ENCODE measurements at regions not wholly inside any gene's neighbourhood (a gene's known extent, or its start where the extent isn't known, plus 50 kb on each side); places are given as distances from the start of the nearest gene placed in this dataset.

DNA sequence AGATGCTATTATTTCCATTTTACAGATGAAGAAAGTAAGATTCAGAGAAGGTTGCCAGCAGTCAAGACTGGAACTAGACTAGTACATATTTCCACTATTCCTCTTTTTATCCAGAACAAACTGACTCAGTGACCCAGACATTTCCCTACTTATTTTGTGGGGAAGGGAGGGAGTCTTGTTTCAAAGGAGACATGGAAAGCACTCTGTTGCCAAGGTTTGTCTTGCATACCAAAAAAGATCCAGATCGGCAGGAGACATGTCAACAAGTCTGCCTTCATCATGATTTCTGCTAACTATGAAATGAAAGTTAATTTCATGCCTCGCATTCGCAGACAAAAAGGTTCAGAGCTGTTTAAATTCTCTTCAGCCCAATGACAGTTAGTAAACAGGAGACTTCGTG, 328.3 kb downstream of the DHX15 start:
- ChIA-PET CTCF (no interaction called here), POLR2A (no interaction called here)

DNA sequence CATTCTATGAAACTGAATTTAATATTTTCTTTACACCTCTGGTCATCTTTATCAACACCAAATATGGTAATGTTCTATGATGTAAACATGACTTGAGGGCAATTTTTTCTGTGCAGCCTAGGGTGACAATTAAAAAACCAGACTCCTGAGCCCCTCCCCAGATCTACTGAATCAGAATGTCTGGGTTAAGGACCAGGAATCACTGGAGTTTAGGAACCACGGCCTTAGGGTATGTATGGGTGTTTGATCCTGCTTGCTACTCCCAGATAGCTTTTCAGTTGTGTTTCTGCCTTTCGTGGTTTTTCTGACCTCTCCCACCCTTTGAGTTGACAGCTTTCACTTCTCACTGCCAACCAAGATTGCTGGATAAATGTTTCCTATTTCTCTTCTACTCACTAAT, 332.2 kb downstream of the DHX15 start:
- ChIA-PET CTCF (no interaction called here), POLR2A (no interaction called here)

DNA sequence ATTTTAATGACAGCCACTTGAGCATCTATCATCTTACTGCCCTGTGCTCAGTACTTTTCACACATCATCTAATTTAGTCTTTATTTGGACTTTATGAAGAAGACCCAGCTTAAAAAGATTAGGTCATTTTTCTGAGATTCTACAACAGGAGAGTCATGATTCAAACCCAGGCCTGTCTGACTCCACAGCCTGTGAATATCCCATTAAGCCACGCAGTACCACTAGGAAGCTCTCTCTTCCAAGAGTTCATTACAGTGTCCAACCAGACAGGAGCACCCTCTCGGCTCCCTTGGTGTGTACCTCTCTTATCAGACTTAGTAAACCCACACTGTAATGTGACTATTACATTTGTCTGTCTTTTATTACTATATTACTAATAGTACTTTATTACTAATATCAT, 332.8 kb downstream of the DHX15 start:
- POLR2A ChIA-PET = no interaction called here
- CTCF ChIA-PET = no interaction called here

DNA sequence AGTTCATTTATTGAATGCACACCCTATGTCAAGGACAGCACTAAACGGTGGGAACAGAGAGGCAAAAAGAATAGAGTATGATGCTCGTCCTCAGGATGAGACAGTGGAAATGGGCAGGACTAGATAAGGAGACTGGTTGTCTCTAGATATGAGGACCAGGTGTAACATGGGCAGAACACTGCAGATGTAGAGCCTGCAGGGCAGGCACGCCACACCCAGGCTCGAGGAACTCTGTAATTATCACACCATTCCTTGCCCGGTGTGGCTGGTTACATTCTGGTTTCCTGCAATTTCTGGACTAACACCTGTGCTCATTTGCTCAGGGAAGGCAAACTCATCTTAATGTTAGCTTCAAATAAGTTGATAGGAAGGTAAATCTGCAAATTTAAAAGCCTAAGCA, 334.4 kb downstream of the DHX15 start:
- ChIA-PET CTCF (no interaction called here), POLR2A (no interaction called here)

DNA sequence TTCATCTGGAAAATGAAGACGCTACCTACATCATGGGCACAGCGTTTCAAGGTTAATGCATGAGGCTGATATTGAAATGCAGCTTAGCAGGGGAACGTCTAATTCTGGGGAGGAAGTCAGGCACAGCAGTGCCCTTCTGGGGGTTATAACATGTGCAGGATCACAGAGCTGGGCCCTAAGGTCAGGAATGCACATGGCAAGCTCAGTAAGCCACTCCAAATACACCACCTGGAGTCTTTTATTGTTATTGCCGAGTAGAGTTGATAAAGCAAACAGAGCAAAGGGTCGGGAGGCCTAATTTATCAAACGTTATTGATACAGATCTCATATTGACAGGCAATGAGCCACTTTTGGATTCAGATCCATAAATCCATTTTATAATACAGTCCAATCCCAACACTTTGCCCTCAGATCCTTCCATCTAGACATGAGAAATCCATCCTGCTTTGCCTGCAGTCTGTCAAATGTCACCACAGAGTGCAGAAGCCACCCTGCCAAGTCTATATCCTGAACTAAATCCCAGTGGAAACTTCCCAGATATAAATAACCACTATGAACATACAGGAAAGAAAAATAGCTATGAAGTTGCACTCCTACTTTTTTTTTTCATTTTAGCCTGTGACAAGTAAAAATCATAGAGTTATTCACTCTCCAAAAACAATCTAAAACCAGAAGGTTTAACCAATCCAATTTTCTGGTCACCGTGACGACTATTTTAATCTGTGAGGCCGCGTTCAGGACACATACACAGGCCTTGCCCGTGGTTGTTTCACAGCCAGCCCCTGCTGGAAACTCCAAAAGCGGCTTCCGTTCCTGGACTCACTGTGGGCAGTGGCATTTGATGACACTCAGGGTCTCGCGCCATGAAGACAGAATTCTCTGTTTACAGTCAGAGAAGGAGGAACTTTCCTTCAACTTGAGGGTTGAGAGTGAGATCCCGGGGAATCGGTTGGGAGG, 335.4 kb downstream of the DHX15 start:
- CTCF ChIA-PET = no interaction called here
- POLR2A ChIA-PET = no interaction called here

DNA sequence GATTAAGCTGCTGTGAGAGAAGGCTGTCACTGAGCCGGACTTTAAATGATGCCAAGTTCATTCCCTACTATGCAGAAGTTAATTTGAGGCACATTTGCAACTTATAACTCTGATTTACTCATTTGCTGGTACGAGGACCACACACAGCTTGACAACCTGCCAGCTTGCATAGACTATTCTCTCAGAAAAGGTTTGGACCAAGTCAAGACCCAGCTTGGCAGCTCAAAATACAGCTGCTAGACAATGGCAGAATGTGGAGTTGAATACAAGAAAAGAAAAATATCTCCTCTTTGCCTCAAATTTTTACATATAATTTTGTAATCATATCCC, 338.9 kb downstream of the DHX15 start:
- ChIA-PET POLR2A (no interaction called here), CTCF (no interaction called here)

DNA sequence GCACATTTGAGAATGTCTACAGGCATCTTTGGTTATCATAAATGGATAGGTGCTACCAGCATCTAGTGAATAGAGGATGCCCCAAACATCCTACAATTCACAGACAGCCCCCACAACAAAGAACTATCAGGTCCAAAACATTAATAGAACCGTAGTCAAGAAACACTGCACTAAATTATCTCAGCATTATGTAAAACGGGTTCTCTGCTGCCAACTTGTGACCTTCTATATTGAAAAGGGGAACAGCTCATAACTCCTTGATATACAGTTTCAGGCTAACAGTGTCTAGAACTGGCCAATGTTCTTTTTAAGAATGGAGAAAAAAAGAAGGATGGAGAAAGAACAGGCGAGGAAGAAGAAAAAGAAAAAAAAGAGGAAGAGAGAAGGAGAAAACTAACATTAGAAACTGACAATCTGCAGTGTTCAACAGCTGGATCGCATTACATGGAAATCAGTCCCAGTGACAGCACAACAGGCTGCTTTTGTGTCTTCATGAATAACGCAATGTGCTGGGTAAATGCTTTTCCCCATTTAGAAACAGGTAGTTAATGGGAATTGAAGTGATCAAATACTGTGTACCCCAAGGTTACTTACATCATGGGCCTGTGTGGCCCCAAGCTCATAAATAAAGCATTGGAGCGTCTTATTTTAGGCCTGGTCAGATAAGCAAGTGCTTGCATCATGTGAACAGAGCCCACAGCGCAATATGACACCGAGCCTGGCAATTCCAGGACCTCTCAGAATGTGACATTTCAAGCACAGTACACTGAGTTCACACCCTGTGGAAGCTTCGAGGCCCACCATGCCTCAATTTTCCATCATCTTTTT, 339.5 kb downstream of the DHX15 start:
- ChIA-PET CTCF (no interaction called here), POLR2A (no interaction called here)

DNA sequence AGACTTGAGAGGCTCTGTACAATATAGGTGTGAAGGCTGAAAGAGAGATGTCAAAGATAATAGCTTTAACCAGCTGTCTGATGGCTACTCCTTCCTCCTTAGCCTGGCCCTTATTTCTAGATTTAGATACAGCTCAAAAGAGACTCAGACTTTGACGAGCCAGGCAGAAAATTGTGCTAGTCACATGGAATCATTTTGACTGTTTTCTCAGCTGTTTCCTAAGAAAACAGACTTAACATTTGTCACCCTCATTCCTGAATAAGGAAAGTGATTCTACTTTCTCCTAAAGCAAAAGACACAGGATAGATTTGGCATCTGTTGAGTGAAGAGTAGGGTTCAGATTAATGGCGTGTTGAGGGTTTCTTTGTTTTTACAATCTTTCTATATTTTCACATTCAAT, 340.7 kb downstream of the DHX15 start:
- ChIA-PET CTCF (no interaction called here), POLR2A (no interaction called here)

DNA sequence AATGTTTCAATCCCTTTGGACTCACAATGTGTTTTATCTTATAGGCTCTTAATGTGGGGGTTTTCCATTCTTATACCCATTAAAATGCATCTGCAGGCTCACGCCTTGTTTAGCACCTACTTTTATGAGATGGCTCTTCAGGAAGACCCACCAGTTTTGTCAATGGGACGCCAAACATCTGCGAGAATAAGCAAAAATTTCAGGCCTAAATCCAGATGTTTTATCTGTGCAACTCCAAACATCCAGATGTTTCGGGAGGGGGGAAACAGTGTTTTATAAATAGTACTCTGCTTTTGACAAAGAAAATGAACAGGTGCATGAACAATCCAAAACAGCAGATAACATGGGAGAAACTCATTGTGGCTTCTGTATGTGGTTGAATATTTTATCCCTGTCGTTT, 342.8 kb downstream of the DHX15 start:
- CTCF ChIA-PET = no interaction called here
- POLR2A ChIA-PET = no interaction called here

DNA sequence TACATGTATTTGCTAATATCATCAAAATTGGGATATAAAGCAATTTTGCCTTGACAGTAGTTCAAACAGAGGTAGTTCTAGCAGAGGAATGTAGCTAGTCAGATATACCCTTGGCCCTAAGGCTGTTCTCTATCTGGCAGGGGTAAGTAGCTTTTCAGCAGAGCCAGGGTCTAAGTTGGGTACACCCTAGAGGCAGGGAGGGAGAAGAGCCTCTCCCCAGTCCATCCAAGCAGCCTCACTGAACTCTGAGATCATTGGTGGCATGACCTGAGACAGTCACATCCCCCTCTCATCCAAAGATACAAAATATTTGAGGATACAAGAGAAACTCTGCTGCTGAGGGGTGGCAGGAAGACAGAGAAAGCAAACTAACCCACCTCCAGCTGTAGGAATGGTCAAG, 343.7 kb downstream of the DHX15 start:
- ChIA-PET CTCF (no interaction called here), POLR2A (no interaction called here)

DNA sequence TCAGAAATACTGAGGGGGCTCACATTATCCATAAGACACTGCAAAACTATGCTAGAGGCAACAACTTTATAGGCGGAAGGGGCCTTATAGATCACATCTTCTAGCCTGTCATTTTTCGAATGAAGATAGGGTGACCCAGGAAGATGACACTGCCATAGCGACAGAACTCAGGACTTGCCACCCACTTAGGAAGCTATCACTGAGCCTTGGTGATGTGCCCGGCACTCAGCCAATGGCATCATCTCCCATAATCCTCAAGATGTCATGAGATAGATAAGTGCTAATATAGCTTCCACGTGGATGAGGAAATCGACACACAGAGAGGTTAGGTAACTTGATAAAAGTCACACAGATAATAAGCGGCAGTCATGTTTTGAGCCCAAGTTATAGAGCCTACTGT, 346.6 kb downstream of the DHX15 start:
- ChIA-PET POLR2A (no interaction called here), CTCF (no interaction called here)

DNA sequence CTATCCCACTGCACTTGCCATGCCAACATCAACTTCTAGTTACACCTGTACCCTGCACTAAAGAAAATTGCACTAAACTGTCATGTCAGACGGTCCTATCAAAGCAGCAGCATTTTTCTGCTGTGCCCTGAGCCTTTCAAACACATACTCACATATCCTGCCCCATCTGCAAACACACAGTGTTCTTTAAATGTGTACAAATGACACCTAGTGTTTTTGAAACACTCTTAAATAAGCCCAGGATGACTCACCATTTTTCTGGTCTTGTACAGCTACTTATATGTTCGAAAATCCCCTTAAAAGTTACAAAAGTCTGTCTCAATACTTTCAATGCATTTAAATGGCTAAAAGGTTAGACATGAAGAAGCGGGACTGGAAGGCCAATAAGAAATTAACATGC, 346.7 kb upstream of the PPARGC1A start:
- ChIA-PET POLR2A (no interaction called here), CTCF (no interaction called here)

DNA sequence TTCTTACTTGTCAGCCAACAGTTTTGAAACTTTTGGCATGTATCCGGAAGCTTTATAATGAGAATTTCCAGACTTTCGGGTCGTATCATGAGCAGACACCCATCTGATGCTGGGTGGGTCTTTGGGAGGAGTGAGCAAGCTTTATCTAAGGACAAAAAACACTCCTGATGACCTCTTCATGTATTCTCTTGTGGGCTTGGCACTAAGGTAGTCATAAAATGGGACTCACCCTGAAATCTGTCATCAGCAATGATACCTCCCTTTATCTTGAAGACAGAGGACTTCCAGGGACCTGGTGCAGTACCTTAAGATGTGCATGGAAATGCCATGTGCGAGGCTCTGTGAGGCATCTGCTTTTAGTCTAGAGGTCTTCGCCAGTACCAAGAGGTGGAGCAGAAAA, 346.3 kb upstream of the PPARGC1A start:
- POLR2A ChIA-PET = no interaction called here
- CTCF ChIA-PET = no interaction called here

DNA sequence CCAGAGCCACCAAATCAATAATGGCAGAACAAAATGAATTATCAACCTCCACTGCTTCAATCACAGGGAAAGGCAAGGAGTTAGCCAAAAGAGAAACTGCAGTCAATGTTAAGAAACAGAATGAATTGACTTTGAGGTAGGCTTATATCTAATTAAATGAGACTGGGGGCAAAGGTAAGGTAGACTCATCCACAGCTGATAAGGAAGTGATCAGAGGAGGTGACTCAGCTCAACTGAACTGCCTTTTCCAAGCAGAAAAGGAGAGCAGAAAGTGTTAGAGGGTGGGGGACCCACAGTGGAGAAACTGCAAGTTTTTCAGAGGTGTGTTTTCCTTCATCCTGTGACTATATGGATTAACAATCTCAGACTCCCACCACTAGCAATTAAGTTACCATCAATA, 345.8 kb upstream of the PPARGC1A start:
- ChIA-PET POLR2A (no interaction called here), CTCF (no interaction called here)

DNA sequence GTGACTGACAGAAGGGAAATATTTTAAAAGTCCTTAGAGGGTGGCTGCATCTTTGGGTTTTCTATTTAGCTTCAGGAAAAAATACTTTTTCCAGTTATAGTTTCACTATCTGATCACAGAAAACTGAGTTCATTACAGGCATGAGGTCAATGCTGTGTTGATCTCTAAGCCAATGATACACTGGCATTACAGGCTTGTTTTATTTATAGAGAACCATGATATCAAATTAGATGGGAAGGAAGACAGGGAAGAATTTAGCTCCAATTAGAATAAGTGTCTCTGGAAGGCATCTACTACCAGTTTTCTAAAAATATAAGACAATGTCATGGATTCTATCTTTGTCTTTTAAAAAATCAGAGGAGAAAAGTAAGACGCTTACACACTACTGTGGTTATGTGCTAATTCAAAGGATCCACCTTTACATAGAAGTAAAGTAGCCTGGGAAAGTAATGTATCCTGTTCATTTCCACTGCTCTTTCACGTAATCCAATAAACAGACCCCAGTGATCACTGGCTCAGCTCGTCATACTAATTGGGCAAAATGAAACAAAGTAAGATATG, 344.5 kb upstream of the PPARGC1A start:
- ChIA-PET CTCF (no interaction called here), POLR2A (no interaction called here)

DNA sequence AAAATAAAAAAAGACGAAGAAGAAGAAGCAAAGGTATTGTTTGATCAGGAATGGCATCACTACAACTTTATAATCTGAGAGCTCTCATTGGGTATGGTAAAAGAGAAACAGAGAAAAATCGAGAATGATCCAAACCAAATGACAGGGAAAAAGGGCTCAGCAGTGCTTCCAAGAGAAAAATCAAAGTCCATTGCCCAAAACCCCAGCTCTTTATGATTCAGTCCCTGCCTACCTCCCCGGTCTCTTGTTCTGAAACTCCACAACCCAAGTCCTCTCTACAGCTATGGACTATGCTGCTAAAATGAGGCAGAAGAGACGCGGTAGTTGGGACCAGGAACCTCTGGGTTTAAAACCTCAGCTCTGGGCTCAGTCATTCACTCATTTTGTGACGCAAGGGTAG, 341.1 kb upstream of the PPARGC1A start:
- POLR2A ChIA-PET = no interaction called here
- CTCF ChIA-PET = no interaction called here

DNA sequence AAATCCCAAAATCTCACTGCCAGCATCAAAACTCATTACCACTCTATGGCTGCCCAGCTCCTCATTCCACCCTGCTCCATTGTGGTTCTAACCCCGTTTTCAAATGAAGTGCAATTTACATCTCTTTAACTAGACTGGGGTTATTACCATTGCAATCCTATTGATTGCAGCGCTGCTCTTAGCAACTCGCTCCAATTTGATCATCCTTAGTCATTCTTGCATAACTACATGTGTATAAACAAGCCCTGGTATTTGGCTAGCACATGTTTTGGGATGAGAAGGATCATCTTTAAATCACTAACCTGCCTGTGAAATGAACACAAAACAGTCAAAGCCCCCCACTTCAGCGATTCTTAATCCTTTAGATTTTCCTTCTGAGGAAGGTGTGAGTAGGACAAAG, 340.1 kb upstream of the PPARGC1A start:
- CTCF ChIA-PET = no interaction called here
- POLR2A ChIA-PET = no interaction called here

DNA sequence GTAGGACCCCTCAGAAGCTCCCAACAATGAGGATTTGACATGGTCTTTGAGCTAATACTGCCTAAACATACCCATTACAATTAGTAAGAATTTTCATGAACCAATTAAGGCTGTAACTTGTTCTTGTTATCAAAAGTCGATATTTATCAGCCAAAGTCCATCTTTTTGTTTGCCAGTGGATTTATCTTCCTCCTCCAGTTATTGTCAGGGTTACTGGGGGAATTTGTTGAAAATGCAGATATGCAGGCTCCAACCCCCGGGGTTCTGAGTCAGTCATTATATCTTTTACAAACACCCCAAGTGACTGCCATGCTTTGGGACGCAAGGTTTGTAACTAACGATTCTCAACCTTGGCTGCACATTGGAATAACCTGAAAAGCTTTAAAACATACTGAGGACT, 338.8 kb upstream of the PPARGC1A start:
- POLR2A ChIA-PET = no interaction called here
- CTCF ChIA-PET = no interaction called here

DNA sequence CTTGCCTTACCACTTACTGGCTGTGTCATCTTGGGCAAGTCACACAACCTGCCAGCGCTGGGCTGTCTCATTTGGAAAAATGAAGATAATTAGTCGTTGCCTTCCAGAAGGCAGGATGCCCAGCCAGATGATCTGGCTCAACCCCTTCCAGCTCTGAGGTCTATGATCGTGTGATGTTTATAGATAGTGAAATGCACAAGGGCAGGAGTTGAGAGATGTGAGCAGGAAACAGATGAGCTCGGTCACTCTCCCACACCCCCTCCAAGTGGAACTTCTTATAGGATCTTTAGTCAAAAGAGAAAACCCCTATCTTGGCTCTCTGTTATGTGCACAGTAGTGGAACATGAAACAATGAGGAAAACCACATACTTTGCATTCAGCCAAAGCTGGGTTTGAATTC, 336.8 kb upstream of the PPARGC1A start:
- CTCF ChIA-PET = no interaction called here

DNA sequence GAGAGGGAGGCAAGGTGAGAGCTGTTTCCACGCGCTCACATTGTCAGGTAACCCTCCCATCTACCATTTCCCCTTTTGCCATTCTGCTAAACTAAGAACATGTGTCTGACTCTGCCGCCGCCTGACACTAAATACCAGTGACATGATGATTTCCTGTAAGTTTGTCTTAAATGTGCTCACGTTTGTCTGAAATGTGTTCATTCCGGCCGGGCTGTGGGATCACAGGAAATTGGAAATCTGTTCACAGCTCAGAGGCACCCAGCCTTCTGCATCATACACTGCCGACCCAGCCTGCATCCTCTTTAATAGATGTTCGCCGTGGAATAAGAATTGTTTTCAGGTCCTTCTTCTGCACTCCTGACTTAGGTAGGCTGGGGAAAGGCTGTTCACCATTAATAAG, 336.2 kb upstream of the PPARGC1A start:
- ChIA-PET POLR2A (no interaction called here), CTCF (no interaction called here)

More for the DNA sequence above, 336.8 kb upstream of the PPARGC1A start:
- POLR2A ChIA-PET = no interaction called here

DNA sequence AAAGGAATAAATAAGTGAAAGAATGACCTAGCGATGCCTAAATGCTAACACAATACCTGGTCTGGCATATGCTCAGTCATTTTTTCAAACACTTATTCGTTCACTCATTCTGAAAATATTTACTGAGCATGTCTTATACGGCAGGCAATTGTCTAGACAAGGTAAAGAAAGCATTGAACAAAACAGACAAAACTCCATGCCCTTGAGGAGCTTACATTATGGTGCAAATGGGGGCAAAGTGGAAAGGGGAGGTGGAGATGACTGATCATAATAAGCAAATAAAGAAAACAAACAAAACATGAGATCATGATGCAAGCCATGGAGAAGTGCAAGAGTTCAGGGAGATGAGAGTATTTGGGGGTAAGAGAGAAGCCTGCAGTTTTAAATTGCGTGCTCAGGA, 334.6 kb upstream of the PPARGC1A start:
- ChIA-PET CTCF (no interaction called here), POLR2A (no interaction called here)

DNA sequence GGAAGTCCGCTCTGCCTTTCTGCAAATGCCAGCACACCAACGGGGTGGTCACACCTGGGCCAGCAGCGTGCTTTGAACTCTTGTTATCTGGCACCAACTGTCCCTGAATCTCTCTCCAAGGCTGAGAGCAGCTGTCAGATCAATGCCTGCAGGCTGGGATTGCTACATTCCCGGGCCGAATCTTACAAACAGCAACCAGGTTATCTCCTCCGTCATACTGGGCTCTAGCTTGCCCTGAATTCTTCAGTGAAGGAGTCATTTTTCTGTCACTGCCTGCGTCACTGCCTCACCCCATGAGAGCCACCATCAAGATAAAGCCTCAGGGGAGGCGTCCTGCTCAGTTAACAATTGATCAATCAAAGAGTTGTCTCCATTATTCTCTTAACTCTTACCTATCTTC, 329.4 kb upstream of the PPARGC1A start:
- ChIA-PET POLR2A (no interaction called here), CTCF (no interaction called here)

Measured in activated CD8-positive, alpha-beta memory T cell treated with anti-CD3 and anti-CD28 coated beads for 36 hours (primary cell).